GM13976 (cell line): ENCODE measurements at regions not wholly inside any gene's neighbourhood (a gene's known extent, or its start where the extent isn't known, plus 50 kb on each side); places are given as distances from the start of the nearest gene placed in this dataset.

Experiments used
- DNase-seq: peaks from one replicate; pipeline ENCODE4 v3.0.0; 2012; ENCODE audit warnings: low spot score
- CTCF ChIP-seq: IDR thresholded peaks from 2 replicates; pipeline ENCODE4 v1.5.1; 2012; ENCODE audit warnings: borderline replicate concordance, mild to moderate bottlenecking; ENCODE audit not compliant: insufficient read depth; ENCODE audit errors: extremely low read depth, missing control alignments, control extremely low read depth
- in situ Hi-C: fragments of 300-500 bp; cut with MboI; formaldehyde crosslinking; loops from one replicate; pipeline ENCODE4 v1.12.0; 2022; ENCODE audit warnings: low sequenced_read_pairs, mixed read lengths, inconsistent platforms; ENCODE audit not compliant: unreplicated experiment

- in situ Hi-C loops: no loop called here
- DNase-seq: no peak
- TF ChIP-seq CTCF: no peak
These were observed 504.4 kb upstream of the TNP1 start for GRCh38 chr2:217364224-217364623.

- DNase-seq: no peak
- in situ Hi-C loops: no loop called here
- no peak for TF ChIP-seq CTCF
These were observed 503.6 kb upstream of the TNP1 start for GRCh38 chr2:217363470-217363869.

GRCh38 chr2:217362710-217363109 is 502.8 kb upstream of the TNP1 start:
- TF ChIP-seq CTCF: no peak
- no peak for DNase-seq
- in situ Hi-C loops: no loop called here

GRCh38 chr2:217362286-217362685 is 502.4 kb upstream of the TNP1 start:
- in situ Hi-C loops: no loop called here
- no peak for TF ChIP-seq CTCF
- no peak for DNase-seq

GRCh38 chr2:217361483-217361880 is 501.6 kb upstream of the TNP1 start:
- no peak for DNase-seq
- in situ Hi-C loops: no loop called here
- TF ChIP-seq CTCF: no peak

- TF ChIP-seq CTCF: no peak
- in situ Hi-C loops: no loop called here
These were observed 501.1 kb upstream of the TNP1 start for GRCh38 chr2:217360781-217361482.

GRCh38 chr2:217360111-217360510 is 500.2 kb upstream of the TNP1 start:
- in situ Hi-C loops: no loop called here
- DNase-seq: no peak
- TF ChIP-seq CTCF: no peak

More at GRCh38 chr2:217360781-217361482, 501.1 kb upstream of the TNP1 start:
- no peak for DNase-seq
